Keratinocyte (primary cell): ENCODE measurements at regions not wholly inside any gene's neighbourhood (a gene's known extent, or its start where the extent isn't known, plus 50 kb on each side); places are given as distances from the start of the nearest gene placed in this dataset.

Source experiments
- EZH2 ChIP-seq: IDR thresholded peaks from one replicate; pipeline ENCODE4 v1.6.1; 2012; ENCODE audit warnings: inconsistent platforms, mild to moderate bottlenecking, low read length, moderate library complexity
- TF ChIP-seq, protein P1 (sequence below), 3 experiments: IDR thresholded peaks in 1 of 3; conservative IDR thresholded peaks in 1 of 3; optimal IDR thresholded peaks in 1 of 3; 2 replicates in 2 of 3; 3 replicates in 1 of 3; pipeline versions ENCODE3 to v1.5.1; 2011; ENCODE audit warnings: low read length in 3 of 3, mild to moderate bottlenecking in 3 of 3, moderate library complexity in 2 of 3, control low read depth in 1 of 3, inconsistent platforms in 1 of 3; ENCODE audit not compliant: insufficient read depth in 2 of 3; ENCODE audit errors: extremely low read depth in 1 of 3

DNA sequence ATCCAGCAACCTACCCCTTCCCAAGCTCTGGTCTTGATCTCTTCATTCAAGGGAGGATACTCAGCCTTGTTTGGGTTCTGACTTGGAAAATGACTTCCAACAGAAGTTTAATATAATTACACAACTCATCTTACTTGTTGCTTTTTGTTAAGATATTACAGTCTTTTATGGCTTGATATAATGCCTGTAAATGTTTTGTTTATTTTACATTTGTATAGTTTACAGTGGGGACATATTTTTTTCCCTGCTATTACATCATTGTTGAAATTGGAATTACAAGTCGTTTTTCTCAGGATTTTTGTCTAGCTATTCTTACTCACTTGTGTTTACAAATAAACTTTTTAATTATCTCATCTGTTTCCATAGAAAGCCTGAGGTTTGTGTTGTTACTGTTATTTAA lies 436.0 kb downstream of the CNTNAP4 start:
- TF ChIP-seq, protein P1, sequence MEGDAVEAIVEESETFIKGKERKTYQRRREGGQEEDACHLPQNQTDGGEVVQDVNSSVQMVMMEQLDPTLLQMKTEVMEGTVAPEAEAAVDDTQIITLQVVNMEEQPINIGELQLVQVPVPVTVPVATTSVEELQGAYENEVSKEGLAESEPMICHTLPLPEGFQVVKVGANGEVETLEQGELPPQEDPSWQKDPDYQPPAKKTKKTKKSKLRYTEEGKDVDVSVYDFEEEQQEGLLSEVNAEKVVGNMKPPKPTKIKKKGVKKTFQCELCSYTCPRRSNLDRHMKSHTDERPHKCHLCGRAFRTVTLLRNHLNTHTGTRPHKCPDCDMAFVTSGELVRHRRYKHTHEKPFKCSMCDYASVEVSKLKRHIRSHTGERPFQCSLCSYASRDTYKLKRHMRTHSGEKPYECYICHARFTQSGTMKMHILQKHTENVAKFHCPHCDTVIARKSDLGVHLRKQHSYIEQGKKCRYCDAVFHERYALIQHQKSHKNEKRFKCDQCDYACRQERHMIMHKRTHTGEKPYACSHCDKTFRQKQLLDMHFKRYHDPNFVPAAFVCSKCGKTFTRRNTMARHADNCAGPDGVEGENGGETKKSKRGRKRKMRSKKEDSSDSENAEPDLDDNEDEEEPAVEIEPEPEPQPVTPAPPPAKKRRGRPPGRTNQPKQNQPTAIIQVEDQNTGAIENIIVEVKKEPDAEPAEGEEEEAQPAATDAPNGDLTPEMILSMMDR (optimal IDR thresholded peaks at IDR 0.05 in 1 of 3, IDR thresholded peaks at IDR 0.05 in 1 of 3, conservative IDR thresholded peaks at IDR 0.05 in 1 of 3; ENCODE audit: extremely low read depth in 1 of 3, insufficient read depth in 2 of 3, low read length in 3 of 3), result no peak
- TF ChIP-seq EZH2, result no peak
